GM20000 (cell line): ENCODE measurements at regions not wholly inside any gene's neighbourhood (a gene's known extent, or its start where the extent isn't known, plus 50 kb on each side); places are given as distances from the start of the nearest gene placed in this dataset.

Source experiments
- DNase-seq: peaks from one replicate; pipeline ENCODE4 v3.0.0; 2012; ENCODE audit warnings: low spot score
- TF ChIP-seq, protein P1 (sequence below): IDR thresholded peaks from 2 replicates; pipeline ENCODE4 v1.5.1; 2012; ENCODE audit warnings: mild to moderate bottlenecking, control low read depth; ENCODE audit errors: extremely low read depth, missing control alignments

DNA sequence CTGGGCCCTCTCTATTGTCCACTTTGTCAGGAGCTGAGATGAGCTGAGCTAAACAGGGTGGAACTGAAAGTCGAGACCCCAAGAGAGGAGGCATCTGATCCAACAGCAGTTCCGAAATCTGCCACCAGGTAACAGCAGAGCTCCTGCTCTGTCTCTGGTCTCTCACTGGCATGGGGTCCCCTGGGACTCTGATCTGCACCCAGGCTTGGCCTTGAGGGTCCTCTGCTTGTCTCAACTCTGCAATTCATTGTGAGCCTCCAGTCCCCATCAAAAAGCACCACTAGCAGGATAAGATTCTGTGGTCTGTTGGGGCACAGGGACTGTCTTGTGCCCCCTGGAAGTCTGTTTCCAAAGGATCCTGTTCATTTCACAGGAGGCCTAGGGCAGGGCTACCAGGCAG lies 62.5 kb upstream of the TOP1 start:
- no peak for DNase-seq
- TF ChIP-seq, protein P1, sequence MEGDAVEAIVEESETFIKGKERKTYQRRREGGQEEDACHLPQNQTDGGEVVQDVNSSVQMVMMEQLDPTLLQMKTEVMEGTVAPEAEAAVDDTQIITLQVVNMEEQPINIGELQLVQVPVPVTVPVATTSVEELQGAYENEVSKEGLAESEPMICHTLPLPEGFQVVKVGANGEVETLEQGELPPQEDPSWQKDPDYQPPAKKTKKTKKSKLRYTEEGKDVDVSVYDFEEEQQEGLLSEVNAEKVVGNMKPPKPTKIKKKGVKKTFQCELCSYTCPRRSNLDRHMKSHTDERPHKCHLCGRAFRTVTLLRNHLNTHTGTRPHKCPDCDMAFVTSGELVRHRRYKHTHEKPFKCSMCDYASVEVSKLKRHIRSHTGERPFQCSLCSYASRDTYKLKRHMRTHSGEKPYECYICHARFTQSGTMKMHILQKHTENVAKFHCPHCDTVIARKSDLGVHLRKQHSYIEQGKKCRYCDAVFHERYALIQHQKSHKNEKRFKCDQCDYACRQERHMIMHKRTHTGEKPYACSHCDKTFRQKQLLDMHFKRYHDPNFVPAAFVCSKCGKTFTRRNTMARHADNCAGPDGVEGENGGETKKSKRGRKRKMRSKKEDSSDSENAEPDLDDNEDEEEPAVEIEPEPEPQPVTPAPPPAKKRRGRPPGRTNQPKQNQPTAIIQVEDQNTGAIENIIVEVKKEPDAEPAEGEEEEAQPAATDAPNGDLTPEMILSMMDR, result no peak

DNA sequence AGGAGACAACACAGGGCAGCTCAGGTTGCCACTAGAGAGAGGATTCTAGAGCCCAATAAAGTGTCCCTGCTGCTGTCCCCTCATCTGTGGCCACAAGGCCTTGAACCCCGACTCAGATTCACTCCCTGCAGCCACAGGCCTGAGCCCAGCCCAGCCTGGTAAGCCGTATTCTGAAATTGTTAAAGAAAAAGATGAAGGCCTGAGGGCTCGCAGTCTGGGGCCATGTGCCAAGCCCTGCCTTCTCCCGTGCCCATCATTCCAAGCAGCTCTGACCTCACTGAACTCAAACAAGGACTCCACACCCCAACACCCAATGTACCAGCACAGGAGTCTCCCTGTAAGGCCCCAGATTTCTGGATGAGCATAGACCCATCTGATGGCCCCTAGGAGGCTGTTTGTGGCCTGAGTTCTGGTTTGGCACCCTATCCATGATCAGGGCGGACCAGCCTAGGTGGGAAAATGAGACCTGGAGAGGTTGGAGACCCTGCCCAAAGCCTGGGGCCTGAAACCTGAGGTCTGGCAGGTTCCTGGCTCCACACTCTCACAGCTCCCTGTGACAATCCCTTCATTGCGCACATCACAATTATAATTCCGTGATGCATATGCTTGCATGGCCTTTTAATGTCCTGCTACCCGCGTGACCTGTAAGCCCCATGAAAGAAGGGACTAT lies 62.0 kb upstream of the TOP1 start:
- TF ChIP-seq, protein P1, result no peak

GRCh38 chr20:40967700-40968099 lies 60.9 kb upstream of the TOP1 start:
- TF ChIP-seq, protein P1, result no peak
- DNase-seq, result no peak

More for the DNA sequence above, 62.0 kb upstream of the TOP1 start:
- DNase-seq, result no peak

DNA sequence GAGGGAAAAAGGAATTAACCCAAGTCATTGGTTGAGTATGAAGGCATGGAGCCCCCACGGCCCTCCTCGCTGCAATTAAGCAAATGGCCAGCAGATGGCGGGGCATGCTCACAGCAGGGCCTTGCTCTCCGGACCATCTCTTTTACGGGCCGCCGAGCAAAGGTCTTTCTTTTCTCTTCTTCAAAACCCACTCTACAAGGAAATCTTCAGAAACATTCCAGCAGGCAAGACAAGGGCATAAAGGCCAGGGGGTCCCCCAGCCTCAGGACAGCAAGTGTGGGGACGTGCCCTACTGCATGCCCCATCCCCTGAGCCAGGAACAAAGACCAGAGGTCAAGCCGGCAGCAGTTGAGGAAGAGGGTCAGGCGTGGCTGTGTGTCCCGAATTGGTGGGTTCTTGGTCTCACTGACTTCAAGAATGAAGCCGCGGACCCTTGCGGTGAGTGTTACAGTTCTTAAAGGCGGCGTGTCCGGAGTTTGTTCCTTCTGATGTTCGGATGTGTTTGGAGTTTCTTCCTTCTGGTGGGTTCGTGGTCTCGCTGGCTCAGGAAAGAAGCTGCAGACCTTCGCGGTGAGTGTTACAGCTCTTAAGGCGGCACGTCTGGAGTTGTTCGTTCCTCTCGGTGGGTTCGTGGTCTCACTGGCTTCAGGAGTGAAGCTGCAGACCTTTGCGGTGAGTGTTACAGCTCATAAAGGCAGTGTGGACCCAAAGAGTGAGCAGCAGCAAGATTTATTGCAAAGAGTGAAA lies 59.6 kb upstream of the TOP1 start:
- TF ChIP-seq, protein P1, result peak; percentile 95
- DNase-seq, result peak; percentile 77

- TF ChIP-seq, protein P1, result no peak
- DNase-seq, result no peak
These were observed 58.4 kb upstream of the TOP1 start for GRCh38 chr20:40970218-40970617.

GRCh38 chr20:40977218-40977617 lies 51.4 kb upstream of the TOP1 start:
- no peak for DNase-seq
- TF ChIP-seq, protein P1, result no peak

- no peak for DNase-seq
- TF ChIP-seq, protein P1, result no peak
These were observed 49.9 kb upstream of the TOP1 start for GRCh38 chr20:40978761-40979160.
